HG03354 (cell line): ENCODE measurements at regions not wholly inside any gene's neighbourhood (a gene's known extent, or its start where the extent isn't known, plus 50 kb on each side); places are given as distances from the start of the nearest gene placed in this dataset.
"Not testable (repeated sequence)": the region's sequence is repeated elsewhere in the genome, so short reads cannot be mapped to it uniquely, and the experiment has no call there.

Experiments used
- ATAC-seq: cut with Tn5 transposase; IDR thresholded peaks from one replicate; pipeline ENCODE4 v1.9.1; 2021; ENCODE audit warnings: mild to moderate bottlenecking; ENCODE audit not compliant: unreplicated experiment, poor library complexity, severe bottlenecking

GRCh38 chr3:67064105-67064504 lies 66.0 kb downstream of the KBTBD8 start:
- ATAC-seq, result no peak

GRCh38 chr3:67067251-67067650 lies 69.1 kb downstream of the KBTBD8 start:
- ATAC-seq, result peak; percentile 86

GRCh38 chr3:67072640-67073039 lies 74.5 kb downstream of the KBTBD8 start:
- ATAC-seq, result not testable (repeated sequence)

GRCh38 chr3:67073812-67074211 lies 75.7 kb downstream of the KBTBD8 start:
- no peak for ATAC-seq

DNA sequence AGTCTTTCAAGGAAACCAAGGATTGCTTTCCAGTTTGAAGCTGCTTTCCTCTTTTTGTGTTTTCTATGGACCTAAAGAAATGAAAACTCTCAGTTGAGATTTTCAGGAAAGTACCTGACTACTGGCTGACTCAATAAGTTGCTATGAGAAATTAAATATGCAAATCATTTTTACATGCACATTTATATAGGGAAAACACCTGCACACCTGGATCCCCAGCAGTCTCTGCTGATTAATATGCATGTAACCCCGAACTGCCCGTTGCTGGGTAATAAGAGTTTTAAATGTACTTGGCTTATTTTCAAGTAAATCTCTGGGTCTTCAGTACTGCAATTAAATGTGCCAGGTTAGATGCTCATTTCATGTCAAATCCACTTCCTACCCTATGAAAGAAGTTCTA lies 77.2 kb downstream of the KBTBD8 start:
- ATAC-seq, result no peak

GRCh38 chr3:67076607-67077006 lies 78.5 kb downstream of the KBTBD8 start:
- no peak for ATAC-seq

DNA sequence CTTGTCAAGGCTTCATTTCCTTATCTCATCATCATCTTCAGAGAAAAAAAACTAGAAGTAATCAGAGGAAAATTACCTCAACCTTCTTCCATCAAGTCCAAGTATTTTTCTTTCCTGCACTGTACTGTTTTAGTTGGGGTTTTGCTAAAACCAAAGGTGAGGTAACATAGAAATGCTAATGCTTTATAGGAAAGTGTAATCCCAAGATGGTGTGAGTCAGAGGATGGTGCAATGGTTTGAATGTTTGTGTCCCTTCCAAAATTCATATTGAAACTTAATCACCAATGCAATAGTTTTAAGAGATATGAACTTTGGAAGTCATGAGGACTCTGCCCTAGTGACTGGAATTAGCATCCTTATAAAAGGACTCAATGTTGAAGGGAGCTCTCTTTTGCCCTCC lies 79.5 kb downstream of the KBTBD8 start:
- ATAC-seq, result no peak

GRCh38 chr3:67082533-67083024 lies 84.5 kb downstream of the KBTBD8 start:
- ATAC-seq, result no peak

- ATAC-seq, result peak; percentile 81
These were observed 85.2 kb downstream of the KBTBD8 start for GRCh38 chr3:67083277-67083676.

DNA sequence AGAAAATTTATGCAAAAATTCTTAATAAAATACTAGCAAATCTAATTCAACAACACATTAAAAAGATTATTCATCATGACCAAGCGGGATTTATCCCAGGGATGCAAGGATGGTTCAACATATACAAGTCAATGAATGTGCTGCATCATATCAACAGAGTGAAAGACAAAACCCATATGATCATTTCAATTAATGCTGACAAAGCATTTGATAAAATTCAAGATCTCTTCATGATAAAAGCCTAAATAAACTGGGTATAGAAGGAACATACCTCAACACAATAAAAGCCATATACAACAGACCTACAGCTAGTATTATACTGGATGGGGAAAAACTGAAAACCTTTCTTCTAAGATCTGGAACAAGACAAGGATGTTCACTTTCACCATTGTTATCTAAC lies 89.7 kb downstream of the KBTBD8 start:
- ATAC-seq, result no peak

GRCh38 chr3:67090474-67090873 lies 92.4 kb downstream of the KBTBD8 start:
- no peak for ATAC-seq

DNA sequence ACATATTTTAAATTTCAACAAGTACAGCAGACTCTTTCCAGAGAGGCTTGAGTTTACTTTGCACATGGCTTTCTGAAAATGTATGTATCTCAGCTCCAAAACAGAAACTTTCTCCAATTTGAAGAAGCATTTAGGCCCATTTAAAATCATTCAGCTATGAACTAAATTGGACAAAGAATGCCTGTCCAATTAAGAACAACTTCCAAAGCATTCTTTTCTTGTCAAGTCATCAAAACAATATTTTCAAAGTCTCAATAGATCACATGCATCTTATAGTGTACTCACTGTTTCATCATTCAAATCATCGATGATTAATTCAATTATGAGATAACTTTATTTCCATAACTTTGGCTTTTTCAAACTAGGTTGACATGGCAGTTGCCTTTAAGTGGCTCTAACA lies 95.2 kb downstream of the KBTBD8 start:
- ATAC-seq, result no peak

DNA sequence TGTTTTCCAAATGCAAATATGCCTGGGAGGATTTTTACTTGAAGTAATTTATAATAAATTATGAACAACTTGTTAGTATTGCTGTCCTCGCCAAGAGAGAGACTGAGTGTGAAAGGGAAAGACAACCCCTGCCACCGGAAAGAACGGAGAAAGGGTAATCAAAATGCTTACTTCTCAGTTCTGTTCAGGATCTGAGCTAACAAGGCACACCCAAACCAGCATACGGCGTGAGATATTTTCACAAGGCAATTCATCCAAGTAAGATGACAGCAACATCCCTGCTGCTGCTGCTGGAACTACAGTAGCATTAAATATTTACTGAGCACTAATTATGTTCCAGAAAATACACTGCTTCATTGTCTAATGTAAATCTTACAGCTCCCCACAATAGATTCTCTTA lies 96.1 kb downstream of the KBTBD8 start:
- ATAC-seq, result no peak

- no peak for ATAC-seq
These were observed 96.7 kb downstream of the KBTBD8 start for GRCh38 chr3:67094774-67095173.

GRCh38 chr3:67104388-67104787 lies 106.3 kb downstream of the KBTBD8 start:
- no peak for ATAC-seq

DNA sequence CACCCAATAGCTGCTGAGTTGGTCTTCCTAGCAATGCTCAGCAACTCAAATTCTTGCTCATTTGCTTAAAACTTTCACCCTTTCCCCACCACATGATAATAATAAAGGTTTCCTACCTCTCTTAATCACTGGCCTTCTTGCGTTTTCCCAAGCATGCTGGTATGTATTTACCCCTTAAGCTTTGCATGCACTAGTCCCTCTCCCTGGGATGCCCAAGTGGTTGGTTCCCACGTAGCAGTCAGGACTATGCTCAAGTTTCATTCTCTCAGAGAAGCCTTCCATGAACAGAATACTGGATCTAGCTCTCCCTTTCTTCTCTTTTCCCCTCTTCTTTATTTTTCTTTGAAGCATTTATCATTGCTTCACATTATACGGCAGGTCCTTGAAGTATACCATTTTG lies 108.8 kb downstream of the KBTBD8 start:
- ATAC-seq, result no peak

GRCh38 chr3:67109651-67110204 lies 111.6 kb downstream of the KBTBD8 start:
- peak; percentile 41 for ATAC-seq

- peak; percentile 99 for ATAC-seq
These were observed 115.8 kb downstream of the KBTBD8 start for GRCh38 chr3:67113802-67114407.

DNA sequence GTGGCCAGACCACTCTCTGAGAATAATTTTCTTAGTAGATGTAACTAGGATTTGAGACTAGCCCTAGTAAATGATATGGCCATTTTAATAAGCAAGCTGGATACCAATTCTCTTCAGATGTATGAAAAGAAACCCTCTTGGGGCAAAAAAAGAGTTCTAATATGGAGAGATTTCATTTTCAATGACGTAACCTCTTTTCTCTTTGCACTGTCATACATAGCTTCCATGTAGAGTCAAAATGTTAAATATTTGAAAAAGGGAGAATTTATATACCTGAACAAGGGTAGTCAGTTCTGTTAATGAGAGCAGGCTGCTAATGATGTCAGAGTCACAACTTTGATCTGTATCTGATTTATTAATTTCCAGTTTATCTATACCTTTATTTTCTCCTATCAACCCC lies 120.0 kb downstream of the KBTBD8 start:
- ATAC-seq, result no peak

DNA sequence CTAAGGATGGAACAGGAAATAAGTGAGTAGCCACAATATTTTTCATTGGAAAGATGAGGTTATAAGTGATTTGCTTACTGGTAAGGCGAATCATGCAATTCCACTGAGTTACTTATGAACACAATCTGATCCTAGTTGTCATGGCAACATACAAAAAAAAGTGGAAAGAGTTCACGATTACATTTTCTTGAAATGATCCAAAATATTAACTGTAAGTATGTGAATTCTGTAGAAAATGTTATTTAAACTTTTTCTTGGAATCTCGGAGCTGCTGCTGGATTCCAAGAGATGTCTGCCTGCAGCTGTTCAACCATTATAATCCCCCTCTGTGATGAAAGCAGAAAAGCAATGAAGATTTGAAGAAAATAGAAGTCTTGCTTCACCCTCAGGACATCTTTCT lies 120.5 kb downstream of the KBTBD8 start:
- ATAC-seq, result no peak

- ATAC-seq, result no peak
These were observed 125.8 kb downstream of the KBTBD8 start for GRCh38 chr3:67123914-67124313.

GRCh38 chr3:67127254-67127653 lies 129.1 kb downstream of the KBTBD8 start:
- no peak for ATAC-seq
